H1 (cell line): ENCODE measurements at regions not wholly inside any gene's neighbourhood (a gene's known extent, or its start where the extent isn't known, plus 50 kb on each side); places are given as distances from the start of the nearest gene placed in this dataset.

Experiments used
- CTCF ChIA-PET: fragments of 300-600 bp; sonication (Branson Sonifier 250); formaldehyde crosslinking; loops from one replicate; lab custom pipeline; 2021; ENCODE audit not compliant: partially characterized antibody; lab: Charles Lee
- POLR2A ChIA-PET: fragments of 300-600 bp; sonication (Branson Sonifier 250); formaldehyde crosslinking; loops from one replicate; lab custom pipeline; 2021; ENCODE audit warnings: inconsistent platforms; ENCODE audit not compliant: partially characterized antibody; lab: Charles Lee
- DNase-seq, 2 experiments: peaks; one replicate each; pipeline versions ENCODE4 v3.0.0 to v3.0.0-alpha.2; 2010 to 2022; ENCODE audit warnings: low spot score in 2 of 2, low read depth in 1 of 2, mixed read lengths in 1 of 2
- FAIRE-seq: peaks from 2 replicates; lab custom pipeline; 2011; peaks lifted over from hg19 to GRCh38; lab: Jason Lieb, UNC
- H2AFZ ChIP-seq: 2 replicates; pipeline ENCODE4 v1.8.1; 2012; ENCODE audit warnings: low read length, inconsistent platforms
- H2AK5ac ChIP-seq: 2 replicates; pipeline ENCODE4 v1.6.1; 2013; ENCODE audit warnings: low read depth, low read length
- H2BK120ac ChIP-seq: replicated peaks from 2 replicates; pipeline ENCODE3; 2013; ENCODE audit warnings: low read depth, low read length, inconsistent platforms
- H2BK12ac ChIP-seq: 2 replicates; pipeline ENCODE4 v1.6.1; 2013; ENCODE audit warnings: low read depth, low read length
- H2BK15ac ChIP-seq: 2 replicates; pipeline ENCODE4 v1.6.1; 2013; ENCODE audit warnings: low read length
- H2BK20ac ChIP-seq: 2 replicates; pipeline ENCODE4 v1.6.1; 2013; ENCODE audit warnings: low read length
- H2BK5ac ChIP-seq: 2 replicates; pipeline ENCODE4 v1.6.1; 2013; ENCODE audit warnings: low read depth, low read length
- H3K14ac ChIP-seq: 2 replicates; pipeline ENCODE4 v1.6.1; 2013; ENCODE audit warnings: inconsistent platforms; ENCODE audit not compliant: insufficient read length
- H3K18ac ChIP-seq: 2 replicates; pipeline ENCODE4 v1.6.1; 2013; ENCODE audit warnings: low read length; ENCODE audit errors: extremely low read depth
- H3K23ac ChIP-seq: 2 replicates; pipeline ENCODE4 v1.6.1; 2013; ENCODE audit warnings: inconsistent platforms; ENCODE audit not compliant: insufficient read length
- H3K23me2 ChIP-seq: 2 replicates; pipeline ENCODE4 v1.6.1; 2013; ENCODE audit warnings: low read depth, low read length
- H3K27ac ChIP-seq: 2 replicates; pipeline ENCODE4 v1.6.1; 2011; ENCODE audit warnings: low read depth, low read length, inconsistent platforms
- H3K27me3 ChIP-seq, 4 experiments: replicated peaks in 1 of 4; 1 replicate in 1 of 4; 2 replicates in 3 of 4; pipeline versions ENCODE4 v1.6.1 to v1.8.1; 2011 to 2013; ENCODE audit warnings: low read length in 3 of 4, mild to moderate bottlenecking in 3 of 4, inconsistent platforms in 2 of 4, mixed read lengths in 2 of 4, moderate library complexity in 1 of 4; ENCODE audit not compliant: control insufficient read depth in 3 of 4, insufficient read depth in 3 of 4; ENCODE audit errors: extremely low read depth in 1 of 4
- H3K36me3 ChIP-seq, 4 experiments: 2 replicates each; pipeline versions ENCODE4 v1.6.1 to v1.8.1; 2011 to 2013; ENCODE audit warnings: mild to moderate bottlenecking in 4 of 4, low read length in 3 of 4, moderate library complexity in 2 of 4, control low read depth in 1 of 4, inconsistent platforms in 1 of 4; ENCODE audit not compliant: insufficient read depth in 4 of 4, control insufficient read depth in 2 of 4
- H3K4ac ChIP-seq: replicated peaks from 2 replicates; pipeline ENCODE3; 2013; ENCODE audit warnings: low read length, low read depth, mixed read lengths, inconsistent platforms; ENCODE audit not compliant: insufficient read length
- H3K4me1 ChIP-seq, 4 experiments: replicated peaks in 1 of 4; 1 replicate in 1 of 4; 2 replicates in 3 of 4; pipeline versions ENCODE4 v1.6.1 to v1.8.1; 2011 to 2013; ENCODE audit warnings: low read length in 3 of 4, inconsistent platforms in 2 of 4, mixed read lengths in 1 of 4; ENCODE audit not compliant: insufficient read depth in 4 of 4, control insufficient read depth in 3 of 4
- H3K4me2 ChIP-seq, 2 experiments: 2 replicates each; pipeline versions ENCODE4 v1.6.1 to v1.8.1; 2011 to 2013; ENCODE audit warnings: low read depth in 2 of 2, low read length in 2 of 2, control low read depth in 1 of 2, inconsistent platforms in 1 of 2, mild to moderate bottlenecking in 1 of 2; ENCODE audit not compliant: insufficient read depth in 1 of 2
- H3K4me3 ChIP-seq, 4 experiments: fragments of 200-600, 300-600 bp in 1 of 4; sonication (generic), shearing (Covaris generic), sonication (Bioruptor Twin) in 1 of 4; 2 replicates each; pipeline versions ENCODE4 v1.5.1 to v1.8.1; 2011 to 2016; ENCODE audit warnings: low read length in 4 of 4, low read depth in 3 of 4, control low read depth in 2 of 4, inconsistent platforms in 2 of 4, mild to moderate bottlenecking in 2 of 4, mixed read lengths in 1 of 4, moderate library complexity in 1 of 4; ENCODE audit not compliant: insufficient read depth in 2 of 4; ENCODE audit errors: extremely low read depth in 1 of 4
- H3K56ac ChIP-seq: replicated peaks from 2 replicates; pipeline ENCODE3; 2013; ENCODE audit warnings: low read depth, mild to moderate bottlenecking, mixed read lengths, low read length, inconsistent platforms; ENCODE audit not compliant: insufficient read length
- H3K79me1 ChIP-seq: 2 replicates; pipeline ENCODE4 v1.6.1; 2013; ENCODE audit warnings: low read depth, low read length, control low read depth
- H3K79me2 ChIP-seq, 2 experiments: 2 replicates each; pipeline versions ENCODE4 v1.6.1 to v1.8.1; 2012 to 2013; ENCODE audit warnings: low read length in 2 of 2, mild to moderate bottlenecking in 2 of 2, inconsistent platforms in 1 of 2; ENCODE audit not compliant: insufficient read depth in 2 of 2, control insufficient read depth in 1 of 2
- H3K9ac ChIP-seq, 4 experiments: replicated peaks in 1 of 4; 1 replicate in 1 of 4; 2 replicates in 3 of 4; pipeline versions ENCODE4 v1.6.1 to v1.8.1; 2011 to 2013; ENCODE audit warnings: low read depth in 3 of 4, low read length in 3 of 4, control low read depth in 2 of 4, mild to moderate bottlenecking in 2 of 4, moderate library complexity in 2 of 4, inconsistent platforms in 1 of 4; ENCODE audit errors: extremely low read depth in 1 of 4
- H3K9me3 ChIP-seq, 2 experiments: 2 replicates each; pipeline versions ENCODE4 v1.6.1 to v1.8.1; 2012 to 2013; ENCODE audit warnings: mild to moderate bottlenecking in 2 of 2, moderate library complexity in 2 of 2, control low read depth in 1 of 2, inconsistent platforms in 1 of 2, low read depth in 1 of 2, low read length in 1 of 2, mixed read lengths in 1 of 2; ENCODE audit not compliant: insufficient read depth in 2 of 2
- H4K20me1 ChIP-seq, 2 experiments: replicated peaks in 1 of 2; 2 replicates each; pipeline versions ENCODE3 to v1.8.1; 2011 to 2013; ENCODE audit warnings: inconsistent platforms in 2 of 2, low read length in 2 of 2, mild to moderate bottlenecking in 1 of 2; ENCODE audit not compliant: insufficient read depth in 2 of 2, control insufficient read depth in 1 of 2
- H4K5ac ChIP-seq: 2 replicates; pipeline ENCODE4 v1.6.1; 2013; ENCODE audit warnings: low read length, low read depth, mixed read lengths, inconsistent platforms; ENCODE audit not compliant: insufficient read length
- H4K8ac ChIP-seq: 2 replicates; pipeline ENCODE4 v1.8.0; 2013; ENCODE audit warnings: mild to moderate bottlenecking, moderate library complexity, low read length, inconsistent platforms; ENCODE audit not compliant: insufficient read depth; ENCODE audit errors: extremely low read depth
- H4K91ac ChIP-seq: replicated peaks from 2 replicates; pipeline ENCODE3; 2013; ENCODE audit warnings: low read length, mixed read lengths, inconsistent platforms; ENCODE audit not compliant: insufficient read length
- CBX5 ChIP-seq: fragments of 300-800, 300-1000 bp; sonication (generic); IDR thresholded peaks from 2 replicates; pipeline ENCODE4 v1.7.1; 2016; ENCODE audit warnings: antibody characterized with exemption, low read length, low read depth
- CHD1 ChIP-seq: IDR thresholded peaks from 2 replicates; pipeline ENCODE4 v1.6.1; 2012; ENCODE audit warnings: low read depth, low read length, improper control_type of control experiment
- FOSL1 ChIP-seq: IDR thresholded peaks from 2 replicates; pipeline ENCODE4 v1.6.1; 2011; ENCODE audit warnings: mild to moderate bottlenecking, low read depth, low read length, moderate library complexity; ENCODE audit not compliant: insufficient read depth
- GABPA ChIP-seq: IDR thresholded peaks from 2 replicates; pipeline ENCODE4 v1.6.1; 2011; ENCODE audit warnings: mild to moderate bottlenecking, low read length, moderate library complexity, borderline replicate concordance; ENCODE audit not compliant: insufficient read depth
- HDAC2 ChIP-seq, 2 experiments: fragments of 300-600 bp in 1 of 2; sonication (generic) in 1 of 2; IDR thresholded peaks; 2 replicates each; pipeline ENCODE4 v1.6.1; 2011 to 2012; ENCODE audit warnings: low read depth in 2 of 2, low read length in 2 of 2, mild to moderate bottlenecking in 2 of 2, moderate library complexity in 2 of 2, borderline replicate concordance in 1 of 2, inconsistent platforms in 1 of 2
- KDM1A ChIP-seq: fragments of 200-600, 300-600 bp; sonication (generic); IDR thresholded peaks from 2 replicates; pipeline ENCODE4 v1.7.1; 2016; ENCODE audit warnings: mild to moderate bottlenecking, low read length, borderline replicate concordance
- MAFK ChIP-seq: IDR thresholded peaks from 2 replicates; pipeline ENCODE4 v1.6.1; 2012; ENCODE audit warnings: low read depth, mild to moderate bottlenecking, improper control_type of control experiment, low read length
- PHF8 ChIP-seq: fragments of 200-600 bp; sonication (generic); conservative IDR thresholded peaks from 2 replicates; pipeline ENCODE4 v1.7.1; 2012; ENCODE audit warnings: low read depth, mild to moderate bottlenecking, inconsistent platforms, low read length, moderate library complexity
- POLR2A ChIP-seq, 2 experiments: IDR thresholded peaks; 1 replicate in 1 of 2; 2 replicates in 1 of 2; pipeline ENCODE4 v1.6.1; 2011; ENCODE audit warnings: low read depth in 2 of 2, low read length in 2 of 2, mild to moderate bottlenecking in 2 of 2; ENCODE audit errors: control extremely low read depth in 1 of 2
- POLR2AphosphoS5 ChIP-seq: IDR thresholded peaks from 2 replicates; pipeline ENCODE4 v1.6.1; 2011; ENCODE audit warnings: low read depth, low read length
- POU5F1 ChIP-seq: IDR thresholded peaks from 2 replicates; pipeline ENCODE4 v1.6.1; 2011; ENCODE audit warnings: low read depth, mild to moderate bottlenecking, low read length, moderate library complexity
- RAD21 ChIP-seq, 2 experiments: IDR thresholded peaks in 1 of 2; conservative IDR thresholded peaks in 1 of 2; 2 replicates each; pipeline ENCODE4 v1.6.1; 2011; ENCODE audit warnings: low read depth in 2 of 2, low read length in 2 of 2, improper control_type of control experiment in 1 of 2, inconsistent platforms in 1 of 2, mild to moderate bottlenecking in 1 of 2, moderate library complexity in 1 of 2
- RFX5 ChIP-seq: IDR thresholded peaks from 2 replicates; pipeline ENCODE4 v1.6.1; 2011; ENCODE audit warnings: low read depth, low read length, improper control_type of control experiment, borderline replicate concordance
- SIX5 ChIP-seq: IDR thresholded peaks from 2 replicates; pipeline ENCODE4 v1.6.1; 2011; ENCODE audit warnings: mild to moderate bottlenecking, low read depth, low read length
- TAF1 ChIP-seq: IDR thresholded peaks from 2 replicates; pipeline ENCODE4 v1.6.1; 2011; ENCODE audit warnings: mild to moderate bottlenecking, low read depth, low read length
- TAF7 ChIP-seq: optimal IDR thresholded peaks from 2 replicates; pipeline ENCODE3; 2011; ENCODE audit warnings: low read depth, mild to moderate bottlenecking, inconsistent platforms, low read length, moderate library complexity, borderline replicate concordance
- TBP ChIP-seq: IDR thresholded peaks from 2 replicates; pipeline ENCODE4 v1.6.1; 2011; ENCODE audit warnings: low read depth, low read length, improper control_type of control experiment

DNA sequence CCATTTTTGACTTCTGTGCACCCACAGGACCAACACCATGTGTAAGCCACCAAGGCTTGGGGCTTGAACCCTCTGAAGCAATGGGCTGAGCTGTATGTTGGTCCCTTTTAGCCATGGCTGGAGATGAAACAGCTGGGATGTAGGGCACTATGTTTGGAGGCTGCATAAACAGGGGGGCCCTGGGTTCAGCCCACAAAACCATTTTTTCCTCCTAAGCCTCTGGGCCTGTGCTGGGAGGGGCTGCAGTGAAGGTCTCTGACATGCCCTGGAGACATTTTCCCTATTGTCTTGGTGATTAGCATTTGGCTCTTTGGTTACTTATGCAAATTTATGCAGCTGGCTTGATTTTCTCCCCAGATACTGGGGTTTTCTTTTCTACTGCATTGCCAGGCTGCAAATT lies 144.9 kb downstream of the ZNF326 start:
- H3K27me3 ChIP-seq, result no peaks in the 10 kb centered on the region
- no peaks in the 10 kb centered on the region for H4K20me1 ChIP-seq
- CTCF ChIA-PET, result interaction anchor here (0.6 to 1.6 kb wide), 2 partner anchors 12 to 93 kb away, joined by 3 to 5 read pairs; no protein-coding TSS in a partner anchor
- no peaks in the 10 kb centered on the region for H3K36me3 ChIP-seq
- FAIRE-seq, result no peak
- H2BK15ac ChIP-seq, result no peak overlapping the region
- H4K91ac ChIP-seq, result no peak overlapping the region
- TF ChIP-seq KDM1A (no peak), POLR2A (IDR thresholded peaks at IDR 0.05; ENCODE audit: control extremely low read depth in 1 of 2, low read depth in 2 of 2, low read length in 2 of 2) (no peak), PHF8 (no peak), TAF7 (no peak), TAF1 (no peak), RAD21 (IDR thresholded peaks at IDR 0.05 in 1 of 2, conservative IDR thresholded peaks at IDR 0.05 in 1 of 2; ENCODE audit: low read depth in 2 of 2, low read length in 2 of 2) (no peak), CHD1 (no peak), GABPA (no peak), CBX5 (no peak), POU5F1 (no peak), RFX5 (no peak), POLR2AphosphoS5 (no peak), HDAC2 (IDR thresholded peaks at IDR 0.05; ENCODE audit: borderline replicate concordance in 1 of 2, low read depth in 2 of 2, low read length in 2 of 2) (no peak), SIX5 (no peak), TBP (no peak), MAFK (no peak), FOSL1 (no peak)
- TF ChIP-seq, all 59 proteins: peak for 0
- DNase-seq, result no peak
- H2BK5ac ChIP-seq, result no peak overlapping the region
- H3K4me2 ChIP-seq, result no peak overlapping the region
- no peak overlapping the region for H3K14ac ChIP-seq
- no peaks in the 10 kb centered on the region for H3K79me1 ChIP-seq
- no peaks in the 10 kb centered on the region for H3K23me2 ChIP-seq
- H3K18ac ChIP-seq, result no peak overlapping the region
- H3K79me2 ChIP-seq, result no peaks in the 10 kb centered on the region
- no peak overlapping the region for H2BK20ac ChIP-seq
- H3K9ac ChIP-seq, result no peak overlapping the region
- no peak overlapping the region for H4K8ac ChIP-seq
- no peak overlapping the region for H2BK120ac ChIP-seq
- no peak overlapping the region for H2AK5ac ChIP-seq
- no peaks in the 10 kb centered on the region for H3K4me1 ChIP-seq
- no peak overlapping the region for H3K56ac ChIP-seq
- POLR2A ChIA-PET, result no interaction called here
- H2BK12ac ChIP-seq, result no peak overlapping the region
- no peak overlapping the region for H2AFZ ChIP-seq
- H3K4ac ChIP-seq, result no peak overlapping the region
- H3K23ac ChIP-seq, result no peak overlapping the region
- H3K9me3 ChIP-seq, result peaks cover 20 to 21% of the 10 kb centered on the region in 2 experiments
- H4K5ac ChIP-seq, result no peak overlapping the region
- no peak overlapping the region for H3K27ac ChIP-seq
- H3K4me3 ChIP-seq, result no peak overlapping the region
